Urinary bladder (tissue), 3 donors: ENCODE measurements at regions not wholly inside any gene's neighbourhood (a gene's known extent, or its start where the extent isn't known, plus 50 kb on each side); places are given as distances from the start of the nearest gene placed in this dataset.

Source experiments
- DNase-seq: peaks from one replicate; pipeline ENCODE4 v3.0.0-alpha.2; 2015; ENCODE audit errors: extremely low spot score
- H3K27ac ChIP-seq: one replicate; pipeline ENCODE4 v1.5.1; 2013; ENCODE audit warnings: low read depth, mild to moderate bottlenecking, moderate library complexity
- H3K36me3 ChIP-seq: one replicate; pipeline ENCODE4 v1.6.1; 2013; ENCODE audit warnings: mild to moderate bottlenecking, moderate library complexity; ENCODE audit not compliant: insufficient read depth
- H3K4me1 ChIP-seq: one replicate; pipeline ENCODE4 v1.6.1; 2013; ENCODE audit warnings: mild to moderate bottlenecking, moderate library complexity; ENCODE audit not compliant: insufficient read depth
- H3K4me3 ChIP-seq: one replicate; pipeline ENCODE4 v1.5.1; 2013; ENCODE audit warnings: low read depth, low read length
- WGBS: extraction: QIAGEN DNeasy Blood & Tissue Kit; methylation state at CpG from one replicate; pipeline ENCODE4 v1.1.7; 2013; 5-methylcytosine and 5-hydroxymethylcytosine counted together
- donor health status: healthy with polysubstance abuse.
- donor health status: healthy.

GRCh38 chr2:34570266-34570872 is 971.3 kb upstream of the FAM98A start:
- Histone ChIP-seq H3K27ac (no peak overlapping the region), H3K4me1 (no peaks in the 10 kb centered on the region), H3K4me3 (no peak overlapping the region), H3K36me3 (no peaks in the 10 kb centered on the region)
- 77% methylated on average over 7 of the region's 7 CpGs for WGBS
- DNase-seq: no peak

GRCh38 chr2:34567128-34567527 is 968.0 kb upstream of the FAM98A start:
- H3K4me3 ChIP-seq: no peak overlapping the region
- DNase-seq: no peak
- WGBS: 71% methylated on average over 7 of the region's 7 CpGs
- H3K36me3 ChIP-seq: no peaks in the 10 kb centered on the region
- no peaks in the 10 kb centered on the region for H3K4me1 ChIP-seq
- no peak overlapping the region for H3K27ac ChIP-seq

GRCh38 chr2:34552337-34552736 is 953.2 kb upstream of the FAM98A start:
- Histone ChIP-seq H3K27ac (no peak overlapping the region), H3K4me3 (no peak overlapping the region), H3K4me1 (no peaks in the 10 kb centered on the region), H3K36me3 (no peaks in the 10 kb centered on the region)
- DNase-seq: no peak
- 96% methylated on average over 5 of the region's 5 CpGs for WGBS

- no peak for DNase-seq
- no peaks in the 10 kb centered on the region for H3K36me3 ChIP-seq
- 82% methylated on average over 3 of the region's 3 CpGs for WGBS
- no peak overlapping the region for H3K27ac ChIP-seq
- no peak overlapping the region for H3K4me3 ChIP-seq
- H3K4me1 ChIP-seq: no peaks in the 10 kb centered on the region
These were observed 950.7 kb upstream of the FAM98A start for GRCh38 chr2:34549710-34550345.

GRCh38 chr2:34547900-34548299 is 948.8 kb upstream of the FAM98A start:
- Histone ChIP-seq H3K4me1 (no peaks in the 10 kb centered on the region), H3K4me3 (no peak overlapping the region), H3K36me3 (no peaks in the 10 kb centered on the region), H3K27ac (no peak overlapping the region)
- 73% methylated on average over 3 of the region's 3 CpGs for WGBS
- DNase-seq: no peak

GRCh38 chr2:34547340-34547739 is 948.2 kb upstream of the FAM98A start:
- 85% methylated on average over 4 of the region's 4 CpGs for WGBS
- Histone ChIP-seq H3K36me3 (no peaks in the 10 kb centered on the region), H3K27ac (no peak overlapping the region), H3K4me3 (no peak overlapping the region), H3K4me1 (no peaks in the 10 kb centered on the region)
- no peak for DNase-seq

- Histone ChIP-seq H3K36me3 (no peaks in the 10 kb centered on the region), H3K4me1 (no peaks in the 10 kb centered on the region), H3K4me3 (no peak overlapping the region), H3K27ac (no peak overlapping the region)
- no peak for DNase-seq
- 84% methylated on average over 12 of the region's 12 CpGs for WGBS
These were observed 946.5 kb upstream of the FAM98A start for GRCh38 chr2:34545486-34546136.

GRCh38 chr2:34534761-34535160 is 935.7 kb upstream of the FAM98A start:
- Histone ChIP-seq H3K4me1 (no peaks in the 10 kb centered on the region), H3K36me3 (no peaks in the 10 kb centered on the region), H3K4me3 (no peak overlapping the region), H3K27ac (no peak overlapping the region)
- WGBS: 33% methylated on average over 3 of the region's 3 CpGs
- DNase-seq: no peak

- H3K4me1 ChIP-seq: no peaks in the 10 kb centered on the region
These were observed 935.2 kb upstream of the FAM98A start for GRCh38 chr2:34534341-34534740.

GRCh38 chr2:34533585-34534183 is 934.6 kb upstream of the FAM98A start:
- 43% methylated on average over 3 of the region's 3 CpGs for WGBS
- Histone ChIP-seq H3K4me1 (no peaks in the 10 kb centered on the region), H3K36me3 (no peaks in the 10 kb centered on the region), H3K27ac (no peak overlapping the region), H3K4me3 (no peak overlapping the region)
- DNase-seq: no peak

More at GRCh38 chr2:34534341-34534740, 935.2 kb upstream of the FAM98A start:
- no peak for DNase-seq
- H3K36me3 ChIP-seq: no peaks in the 10 kb centered on the region
- H3K4me3 ChIP-seq: no peak overlapping the region
- H3K27ac ChIP-seq: no peak overlapping the region
- 84% methylated on average over 1 of the region's 1 CpG for WGBS

- 95% methylated on average over 1 of the region's 1 CpG for WGBS
- Histone ChIP-seq H3K36me3 (no peaks in the 10 kb centered on the region), H3K4me3 (no peak overlapping the region), H3K4me1 (no peaks in the 10 kb centered on the region), H3K27ac (no peak overlapping the region)
- DNase-seq: no peak
These were observed 930.9 kb upstream of the FAM98A start for GRCh38 chr2:34529965-34530364.

GRCh38 chr2:34523958-34524514 is 924.9 kb upstream of the FAM98A start:
- DNase-seq: no peak
- Histone ChIP-seq H3K27ac (no peak overlapping the region), H3K4me3 (no peak overlapping the region), H3K4me1 (no peaks in the 10 kb centered on the region), H3K36me3 (no peaks in the 10 kb centered on the region)
- 67% methylated on average over 3 of the region's 3 CpGs for WGBS

- Histone ChIP-seq H3K4me3 (no peak overlapping the region), H3K4me1 (no peaks in the 10 kb centered on the region), H3K36me3 (no peaks in the 10 kb centered on the region), H3K27ac (no peak overlapping the region)
- WGBS: 80% methylated on average over 3 of the region's 3 CpGs
- DNase-seq: no peak
These were observed 920.6 kb upstream of the FAM98A start for GRCh38 chr2:34519659-34520058.

- H3K4me3 ChIP-seq: no peak overlapping the region
- no peak overlapping the region for H3K27ac ChIP-seq
- no peaks in the 10 kb centered on the region for H3K4me1 ChIP-seq
- no peaks in the 10 kb centered on the region for H3K36me3 ChIP-seq
- DNase-seq: no peak
- 100% methylated on average over 1 of the region's 1 CpG for WGBS
These were observed 899.5 kb upstream of the FAM98A start for GRCh38 chr2:34498561-34498960.
